H4 (cell line): ENCODE measurements at regions not wholly inside any gene's neighbourhood (a gene's known extent, or its start where the extent isn't known, plus 50 kb on each side); places are given as distances from the start of the nearest gene placed in this dataset.

Experiments
- DNase-seq: peaks from one replicate; pipeline ENCODE4 v3.0.0-alpha.2; 2015; ENCODE audit warnings: low spot score

DNA sequence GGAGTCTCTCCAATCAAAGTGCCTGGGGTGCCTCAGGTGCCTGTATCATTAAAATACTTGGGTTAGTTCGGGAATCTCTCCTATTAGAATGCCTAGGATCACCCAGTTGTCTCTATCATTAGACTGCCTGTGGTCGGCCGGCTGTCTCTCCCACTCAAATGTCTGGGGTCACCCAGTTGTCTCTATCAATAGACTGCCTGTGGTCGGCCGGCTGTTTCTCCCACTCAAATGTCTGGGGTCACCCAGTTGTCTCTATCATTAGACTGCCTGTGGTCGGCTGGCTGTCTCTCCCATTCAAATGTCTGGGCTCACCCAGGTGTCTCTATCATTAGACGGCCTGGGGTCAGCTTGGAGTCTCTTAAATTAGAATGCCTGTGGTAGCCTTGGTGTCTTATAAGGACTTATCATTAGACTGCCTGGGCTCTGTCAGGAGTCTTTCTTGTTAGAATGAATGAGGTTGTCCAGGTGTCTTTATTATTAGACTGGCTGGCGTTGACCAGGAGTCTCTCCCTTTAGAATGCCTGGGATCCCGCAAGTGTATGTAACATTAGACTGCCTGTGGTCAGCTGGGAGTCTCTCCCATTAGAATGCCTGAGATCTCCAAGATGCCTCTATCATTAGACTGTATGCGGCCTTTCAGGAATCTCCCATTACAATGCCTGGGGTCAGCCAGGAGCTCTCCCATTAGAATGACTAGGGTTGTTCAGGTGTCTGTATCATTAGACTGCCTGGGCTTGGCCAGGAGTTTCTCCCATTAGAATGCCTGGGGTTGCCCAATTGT is 1555.5 kb downstream of the UQCRFS1 start:
- DNase-seq: no peak

DNA sequence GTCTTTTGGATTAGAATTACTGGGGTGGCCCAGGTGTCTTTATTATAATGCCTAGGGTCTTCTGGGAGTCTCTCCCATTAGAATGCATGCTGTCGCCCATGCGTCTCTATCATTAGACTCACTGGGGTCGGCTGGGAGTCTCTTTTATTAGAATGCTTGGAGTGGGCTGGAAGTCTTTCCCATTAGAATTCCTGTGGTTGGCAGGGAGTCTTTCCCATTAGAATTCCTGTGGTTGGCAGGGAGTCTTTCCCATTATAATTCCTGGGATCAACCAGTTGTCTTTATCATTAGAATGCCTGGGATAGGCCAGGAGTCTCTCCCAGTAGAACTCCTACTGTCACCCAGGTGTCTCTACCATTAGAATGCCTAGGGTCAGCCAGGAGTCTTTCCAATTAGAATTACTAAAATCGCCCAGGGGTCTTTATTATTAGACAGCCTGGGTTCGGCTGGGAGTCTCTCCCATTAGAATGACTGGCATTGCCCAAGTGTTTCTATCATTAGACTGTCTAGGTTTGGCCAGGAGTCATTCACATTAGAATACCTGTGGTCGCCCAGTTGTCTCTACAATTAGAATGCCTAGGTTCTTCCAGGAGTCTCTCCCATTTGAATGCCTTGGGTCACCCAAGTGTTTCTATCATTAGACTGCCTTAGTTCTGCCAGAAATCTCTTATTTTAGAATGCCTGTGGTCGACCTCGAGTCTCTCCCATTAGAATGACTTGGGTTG is 1558.5 kb downstream of the UQCRFS1 start:
- DNase-seq: no peak

DNA sequence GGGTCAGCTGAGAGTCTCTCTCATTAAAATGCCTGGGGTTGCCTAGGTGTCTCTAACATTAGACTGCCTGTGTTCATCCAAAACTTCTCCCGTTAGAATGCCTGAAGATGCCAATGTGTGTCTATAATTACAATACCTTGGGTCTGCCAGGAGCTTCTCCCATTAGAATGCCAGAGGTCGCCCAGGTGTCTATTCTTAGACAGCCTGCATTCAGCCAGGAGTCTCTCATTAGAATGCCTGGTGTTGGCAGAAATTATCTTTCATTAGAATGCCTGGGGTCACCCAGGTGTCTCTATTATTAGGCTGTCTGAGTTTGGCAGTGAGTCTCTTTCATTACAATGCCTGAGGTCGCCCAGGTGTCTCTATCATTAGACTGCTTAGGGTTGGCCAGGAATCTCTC is 1560.2 kb downstream of the UQCRFS1 start:
- DNase-seq: no peak

DNA sequence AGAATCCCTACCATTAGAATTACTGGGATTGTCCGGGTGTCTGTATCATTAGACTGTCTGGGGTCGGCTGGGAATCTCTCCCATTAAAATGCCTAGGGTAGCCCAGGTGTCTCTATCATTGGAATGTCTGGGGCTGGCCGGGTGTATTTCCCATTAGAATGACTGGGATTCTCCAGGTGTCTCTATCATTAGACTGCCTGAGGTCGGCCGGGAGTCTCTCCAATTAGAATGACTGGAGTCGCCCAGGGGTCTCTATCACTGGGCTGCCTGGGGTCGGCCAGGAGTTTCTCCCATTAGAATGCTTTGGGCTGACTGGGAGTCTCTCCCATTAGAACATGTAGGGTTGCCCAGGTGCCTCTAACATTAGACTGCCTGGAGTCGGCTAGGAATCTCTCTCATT is 1560.7 kb downstream of the UQCRFS1 start:
- DNase-seq: no peak

DNA sequence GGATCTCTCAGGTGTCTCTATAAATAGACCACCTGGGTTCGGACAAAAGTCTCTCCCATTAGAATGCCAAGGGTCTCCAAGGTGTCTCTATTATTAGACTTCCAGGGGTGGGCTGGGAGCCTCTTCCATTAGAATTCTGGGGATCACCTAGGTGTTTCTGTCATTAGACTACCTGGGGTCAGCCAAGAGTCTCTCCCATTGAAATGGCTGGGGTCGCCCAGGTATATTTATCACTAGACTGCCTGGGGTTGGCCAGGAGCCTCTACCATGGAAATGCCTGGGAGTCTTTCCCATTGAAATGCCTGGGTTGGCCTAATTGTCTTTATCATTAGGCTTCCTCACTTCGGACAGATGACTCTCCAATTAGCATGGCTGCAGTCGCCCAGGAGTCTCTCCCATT is 1565.5 kb downstream of the UQCRFS1 start:
- no peak for DNase-seq

DNA sequence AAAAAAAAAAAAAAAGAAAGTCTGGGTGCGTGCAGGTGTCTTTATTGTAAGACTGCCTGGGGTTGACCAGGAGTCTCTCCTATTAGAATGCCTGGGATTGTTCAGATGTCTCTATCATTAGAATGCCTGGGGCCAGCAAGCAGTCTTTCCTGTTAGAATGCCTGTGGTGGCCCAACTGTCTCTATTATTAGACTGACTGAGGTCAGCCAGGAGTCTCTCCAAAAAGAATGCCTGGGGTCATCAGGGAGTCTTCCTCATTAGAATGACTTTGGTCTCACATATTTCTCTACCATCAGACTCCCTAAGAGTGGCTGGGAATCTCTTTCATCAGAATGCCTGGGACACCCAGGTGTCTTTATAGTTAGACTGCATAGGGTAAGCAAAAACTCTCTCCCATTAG is 1577.5 kb downstream of the UQCRFS1 start:
- DNase-seq: no peak

DNA sequence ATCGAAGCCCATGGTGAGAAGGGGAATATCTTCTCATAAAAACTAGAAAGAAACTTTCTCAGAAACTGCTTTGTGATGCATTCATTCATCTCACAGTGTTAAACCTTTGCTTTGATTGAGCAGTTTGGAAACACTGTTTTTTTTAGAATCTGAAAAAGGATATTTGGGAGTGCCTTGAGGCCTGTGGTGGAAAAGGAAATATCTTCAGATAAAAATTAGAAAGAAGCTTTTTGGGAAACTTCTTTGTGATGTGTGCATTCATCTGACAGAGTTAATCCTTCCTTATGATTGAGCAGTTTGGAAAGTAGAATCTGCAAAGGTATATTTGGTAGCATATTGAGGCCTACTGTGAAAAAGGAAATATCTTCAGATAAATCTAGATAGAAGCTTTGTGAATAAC is 1594.9 kb downstream of the UQCRFS1 start:
- DNase-seq: no peak

DNA sequence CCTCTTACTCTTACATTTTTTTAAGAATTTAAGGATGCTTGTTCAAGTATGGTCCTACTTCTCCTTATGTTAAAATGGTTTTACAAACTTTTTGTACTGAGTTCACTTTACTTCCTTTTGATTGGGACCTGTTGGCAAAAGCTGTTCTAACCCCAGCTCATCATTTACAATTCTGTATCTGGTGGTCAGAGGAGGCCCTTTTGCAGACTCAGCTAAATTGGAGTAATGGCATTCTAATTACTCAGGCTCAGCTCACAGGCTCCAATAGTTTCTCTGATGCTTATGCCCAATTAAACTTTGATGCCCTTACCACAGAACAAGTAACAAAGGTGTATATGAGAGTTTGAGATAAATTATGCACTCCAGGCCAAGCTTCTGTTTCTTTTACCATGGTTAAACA is 1632.0 kb downstream of the UQCRFS1 start:
- DNase-seq: no peak
